ENCODE measurements at regions not wholly inside any gene's neighbourhood (a gene's known extent, or its start where the extent isn't known, plus 50 kb on each side); places are given as distances from the start of the nearest gene placed in this dataset.

- TF ChIP-seq CTCF (IDR thresholded peaks at IDR 0.05; ENCODE audit: poor library complexity), result peak; percentile 77
- no peak for TF ChIP-seq EZH2phosphoT487 (IDR thresholded peaks at IDR 0.05; ENCODE audit: low read depth, severe bottlenecking, unreplicated experiment)
- TF ChIP-seq EZH2 (IDR thresholded peaks at IDR 0.05; ENCODE audit: borderline replicate concordance), result no peak
Observed at GRCh38 chr2:189287982-189288521, 108.5 kb upstream of the COL5A2 start.
